IMR-90 (cell line): ENCODE measurements at regions not wholly inside any gene's neighbourhood (a gene's known extent, or its start where the extent isn't known, plus 50 kb on each side); places are given as distances from the start of the nearest gene placed in this dataset.

ENCODE experiments used
- ATAC-seq: fragments of 200-7000 bp; cut with Tn5 transposase; 2 replicates; pipeline ENCODE4 v1.9.1; 2020; ENCODE audit warnings: low read depth, mild to moderate bottlenecking, moderate library complexity
- BruUV-seq: library from RNA; stranded (reverse); fragments of 400-500 nt; replicated peaks from 2 replicates; lab custom pipeline; 2021; lab: Mats Ljungman, UMichigan
- CTCF ChIA-PET: fragments of 300-600 bp; formaldehyde crosslinking; extraction: SDS; loops from one replicate; lab custom pipeline; 2021; ENCODE audit warnings: antibody characterized with exemption; lab: Yijun Ruan, JAX
- POLR2A ChIA-PET: fragments of 300-600 bp; sonication (Branson Sonifier 250); formaldehyde crosslinking; loops from one replicate; lab custom pipeline; 2022; ENCODE audit warnings: antibody characterized with exemption; ENCODE audit not compliant: unreplicated experiment; lab: Charles Lee
- DNase-seq: peaks from one replicate; pipeline ENCODE4 v3.0.0; 2013
- H2AFZ ChIP-seq: replicated peaks from 2 replicates; pipeline ENCODE3; 2013; ENCODE audit warnings: low read length, mild to moderate bottlenecking; ENCODE audit not compliant: poor library complexity
- H2AK5ac ChIP-seq: 2 replicates; pipeline ENCODE4 v1.6.1; 2013; ENCODE audit warnings: low read depth, low read length, inconsistent platforms
- H2AK9ac ChIP-seq: replicated peaks from 2 replicates; pipeline ENCODE3; 2013; ENCODE audit warnings: mild to moderate bottlenecking, low read depth, low read length, moderate library complexity; ENCODE audit not compliant: poor library complexity
- H2BK120ac ChIP-seq: 2 replicates; pipeline ENCODE4 v1.6.1; 2013; ENCODE audit warnings: low read depth, low read length, inconsistent platforms
- H2BK15ac ChIP-seq: 3 replicates; pipeline ENCODE4 v1.6.1; 2013; ENCODE audit warnings: low read depth, low read length, inconsistent platforms
- H2BK20ac ChIP-seq: 2 replicates; pipeline ENCODE4 v1.6.1; 2013; ENCODE audit warnings: low read depth, mild to moderate bottlenecking, inconsistent platforms, low read length, moderate library complexity
- H2BK5ac ChIP-seq: 2 replicates; pipeline ENCODE4 v1.6.1; 2013; ENCODE audit warnings: mild to moderate bottlenecking, low read depth, low read length, inconsistent platforms; ENCODE audit not compliant: poor library complexity, severe bottlenecking
- H3K14ac ChIP-seq: replicated peaks from 2 replicates; pipeline ENCODE4 v1.6.1; 2013; ENCODE audit warnings: low read depth, low read length, inconsistent platforms
- H3K18ac ChIP-seq: 2 replicates; pipeline ENCODE4 v1.6.1; 2013; ENCODE audit warnings: low read depth, low read length, control low read depth
- H3K23ac ChIP-seq: 2 replicates; pipeline ENCODE4 v1.6.1; 2013; ENCODE audit warnings: low read depth, low read length, inconsistent platforms
- H3K27ac ChIP-seq: 2 replicates; pipeline ENCODE4 v1.5.1; 2013; ENCODE audit warnings: mild to moderate bottlenecking, control low read depth, low read length; ENCODE audit not compliant: insufficient read depth
- H3K27me3 ChIP-seq: 2 replicates; pipeline ENCODE4 v1.6.1; 2013; ENCODE audit warnings: low read length; ENCODE audit not compliant: control insufficient read depth, insufficient read depth
- H3K36me3 ChIP-seq: 2 replicates; pipeline ENCODE4 v1.6.1; 2013; ENCODE audit warnings: low read length, mixed read lengths; ENCODE audit not compliant: control insufficient read depth, insufficient read depth
- H3K4ac ChIP-seq: 2 replicates; pipeline ENCODE4 v1.6.1; 2013; ENCODE audit warnings: low read depth, low read length, inconsistent platforms
- H3K4me1 ChIP-seq: 2 replicates; pipeline ENCODE4 v1.6.1; 2013; ENCODE audit warnings: low read length, mixed read lengths; ENCODE audit not compliant: control insufficient read depth, insufficient read depth
- H3K4me2 ChIP-seq: 2 replicates; pipeline ENCODE4 v1.6.1; 2013; ENCODE audit warnings: low read depth, mild to moderate bottlenecking, control low read depth, low read length, moderate library complexity
- H3K4me3 ChIP-seq: 2 replicates; pipeline ENCODE4 v1.5.1; 2013; ENCODE audit warnings: low read depth, mild to moderate bottlenecking, control low read depth, low read length, moderate library complexity; ENCODE audit not compliant: insufficient read depth
- H3K56ac ChIP-seq: 2 replicates; pipeline ENCODE4 v1.6.1; 2013; ENCODE audit warnings: low read length, inconsistent platforms; ENCODE audit not compliant: insufficient read depth; ENCODE audit errors: extremely low read depth
- H3K79me1 ChIP-seq, 2 experiments: 2 replicates each; pipeline ENCODE4 v1.6.1; 2013; ENCODE audit warnings: low read length in 2 of 2, inconsistent platforms in 1 of 2, low read depth in 1 of 2
- H3K9ac ChIP-seq: 2 replicates; pipeline ENCODE4 v1.6.1; 2013; ENCODE audit warnings: low read depth, low read length, control low read depth
- H3K9me1 ChIP-seq: 2 replicates; pipeline ENCODE4 v1.6.1; 2013; ENCODE audit warnings: low read length, inconsistent platforms; ENCODE audit not compliant: insufficient read depth
- H3K9me3 ChIP-seq: 2 replicates; pipeline ENCODE4 v1.6.1; 2013; ENCODE audit warnings: low read length; ENCODE audit not compliant: control insufficient read depth, insufficient read depth
- H4K20me1 ChIP-seq: 2 replicates; pipeline ENCODE4 v1.6.1; 2013; ENCODE audit warnings: low read length, inconsistent platforms; ENCODE audit not compliant: insufficient read depth
- H4K5ac ChIP-seq: 2 replicates; pipeline ENCODE4 v1.6.1; 2013; ENCODE audit warnings: mild to moderate bottlenecking, low read depth, low read length, control low read depth
- H4K8ac ChIP-seq, 2 experiments: 2 replicates each; pipeline ENCODE4 v1.6.1; 2013; ENCODE audit warnings: low read depth in 2 of 2, low read length in 2 of 2, control low read depth in 1 of 2, inconsistent platforms in 1 of 2
- H4K91ac ChIP-seq: 2 replicates; pipeline ENCODE4 v1.6.1; 2013; ENCODE audit warnings: low read depth, low read length, inconsistent platforms; ENCODE audit not compliant: insufficient read depth
- BHLHE40 ChIP-seq: fragments of 150-350 bp; IDR thresholded peaks from 2 replicates; pipeline ENCODE4 v1.6.1; 2016; ENCODE audit warnings: mild to moderate bottlenecking, low read depth, low read length
- CEBPB ChIP-seq: IDR thresholded peaks from 2 replicates; pipeline ENCODE4 v1.6.1; 2012; ENCODE audit warnings: low read depth, low read length, improper control_type of control experiment
- CHD1 ChIP-seq: IDR thresholded peaks from 2 replicates; pipeline ENCODE4 v1.6.1; 2012; ENCODE audit warnings: low read depth, low read length, improper control_type of control experiment
- CTCF ChIP-seq: conservative IDR thresholded peaks from 2 replicates; pipeline ENCODE4 v1.5.1; 2012; ENCODE audit warnings: mild to moderate bottlenecking, low read depth, low read length, improper control_type of control experiment
- FOS ChIP-seq: fragments of 150-350 bp; IDR thresholded peaks from 2 replicates; pipeline ENCODE4 v1.6.1; 2016; ENCODE audit warnings: low read depth, low read length
- MAFK ChIP-seq: IDR thresholded peaks from 2 replicates; pipeline ENCODE4 v1.6.1; 2012; ENCODE audit warnings: low read depth, low read length, improper control_type of control experiment
- MAZ ChIP-seq: IDR thresholded peaks from 2 replicates; pipeline ENCODE4 v1.6.1; 2012; ENCODE audit warnings: low read depth, mild to moderate bottlenecking, low read length, improper control_type of control experiment, moderate library complexity, borderline replicate concordance
- MXI1 ChIP-seq: IDR thresholded peaks from 2 replicates; pipeline ENCODE4 v1.6.1; 2012; ENCODE audit warnings: low read depth, mild to moderate bottlenecking, low read length, moderate library complexity, borderline replicate concordance
- NFE2L2 ChIP-seq: fragments of 150-350 bp; IDR thresholded peaks from 2 replicates; pipeline ENCODE4 v1.6.1; 2016; ENCODE audit warnings: low read depth, mild to moderate bottlenecking, low read length
- POLR2A ChIP-seq: IDR thresholded peaks from 2 replicates; pipeline ENCODE4 v1.6.1; 2012; ENCODE audit warnings: mild to moderate bottlenecking, low read depth, low read length
- RAD21 ChIP-seq: IDR thresholded peaks from 2 replicates; pipeline ENCODE4 v1.6.1; 2012; ENCODE audit warnings: low read length, improper control_type of control experiment
- RCOR1 ChIP-seq: IDR thresholded peaks from 2 replicates; pipeline ENCODE4 v1.6.1; 2012; ENCODE audit warnings: mild to moderate bottlenecking, low read length, improper control_type of control experiment; ENCODE audit not compliant: insufficient replicate concordance
- RFX5 ChIP-seq: IDR thresholded peaks from 2 replicates; pipeline ENCODE4 v1.8.0; 2012; ENCODE audit warnings: low read depth, mild to moderate bottlenecking, low read length, moderate library complexity
- SMC3 ChIP-seq: fragments of 150-350 bp; IDR thresholded peaks from 2 replicates; pipeline ENCODE4 v1.6.1; 2016; ENCODE audit warnings: low read depth, mild to moderate bottlenecking, antibody characterized with exemption, low read length, moderate library complexity
- WGBS, 2 experiments: methylation state at CpG; one replicate each; pipeline versions ENCODE4 v1.1.5 to v1.1.7; 2013; ENCODE audit warnings: missing lambda C conversion rate in 2 of 2; ENCODE audit not compliant: insufficient read length in 1 of 2; ENCODE audit errors: extremely low coverage in 2 of 2; 5-methylcytosine and 5-hydroxymethylcytosine counted together
- dilution Hi-C: fragments of 300-500 bp; cut with HindIII; formaldehyde crosslinking; loops from one replicate; pipeline ENCODE4 v1.14.3; 2018; ENCODE audit warnings: low sequenced_read_pairs; ENCODE audit not compliant: unreplicated experiment
- in situ Hi-C: fragments of 300-500 bp; cut with MboI; formaldehyde crosslinking; loops from 3 replicates; pipeline ENCODE4 v1.14.3; 2019; ENCODE audit warnings: low sequenced_read_pairs, inconsistent platforms, mixed read lengths
- intact Hi-C: fragments of 100-400 bp; cut with micrococcal nuclease; formaldehyde crosslinking; loops from 2 replicates; pipeline ENCODE4 v1.10.0; 2022
- TF ChIP-seq, protein P1 (sequence below): fragments of 150-350 bp; IDR thresholded peaks from 2 replicates; pipeline ENCODE4 v1.6.1; 2016; ENCODE audit warnings: low read depth, mild to moderate bottlenecking, low read length, moderate library complexity, borderline replicate concordance
- TF ChIP-seq, protein P2 (sequence below): fragments of 150-350 bp; IDR thresholded peaks from 2 replicates; pipeline ENCODE4 v1.6.1; 2017; ENCODE audit warnings: mild to moderate bottlenecking, antibody characterized with exemption, low read length, low read depth

DNA sequence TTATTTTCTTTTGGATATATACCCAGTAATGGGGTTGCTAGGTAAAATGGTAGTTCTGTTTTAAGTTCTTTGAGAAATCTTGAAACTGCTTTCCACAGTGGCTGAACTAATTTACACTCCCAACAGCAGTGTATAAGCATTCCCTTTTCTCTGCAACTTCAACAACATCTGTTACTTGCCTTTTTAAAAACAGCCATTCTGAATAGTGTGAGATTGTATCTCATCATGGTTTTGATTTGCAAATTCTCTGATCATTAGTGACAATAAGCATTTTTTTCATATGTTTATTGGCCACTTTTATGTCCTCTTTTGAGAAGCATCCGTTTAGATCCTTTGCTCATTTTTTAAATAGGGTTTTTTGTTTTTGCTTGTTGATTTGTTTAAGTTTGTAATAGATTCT, 291.3 kb upstream of the COL3A1 start:
- H4K5ac ChIP-seq: no peak overlapping the region
- H2AK9ac ChIP-seq: no peak overlapping the region
- no peaks in the 10 kb centered on the region for H3K36me3 ChIP-seq
- H3K9ac ChIP-seq: no peak overlapping the region
- no peaks in the 10 kb centered on the region for H3K4me1 ChIP-seq
- H2BK120ac ChIP-seq: no peak overlapping the region
- no peak overlapping the region for H2BK20ac ChIP-seq
- dilution Hi-C loops (no loop called here), in situ Hi-C loops (no loop called here), intact Hi-C loops (no loop called here)
- H3K18ac ChIP-seq: no peak overlapping the region
- ChIA-PET POLR2A (no interaction called here), CTCF (no interaction called here)
- DNase-seq: no peak
- ATAC-seq: no peak
- H2BK5ac ChIP-seq: no peak overlapping the region
- BruUV-seq: no TSS peak
- no peak overlapping the region for H2AK5ac ChIP-seq
- no peak overlapping the region for H2BK15ac ChIP-seq
- H3K56ac ChIP-seq: no peak overlapping the region
- no CpG with 5 or more reads among the region's 1 CpG for WGBS, 2 experiments
- H3K4ac ChIP-seq: no peak overlapping the region
- no peaks in the 10 kb centered on the region for H4K20me1 ChIP-seq
- no peaks in the 10 kb centered on the region for H3K9me3 ChIP-seq
- no peaks in the 10 kb centered on the region; the same call in 1 of the 2 replicates for H3K9me1 ChIP-seq
- H3K4me3 ChIP-seq: no peak overlapping the region
- no peak overlapping the region for H3K27ac ChIP-seq
- H3K14ac ChIP-seq: no peak overlapping the region
- no peak overlapping the region for H3K4me2 ChIP-seq
- H3K23ac ChIP-seq: no peak overlapping the region
- H3K79me1 ChIP-seq: no peaks in the 10 kb centered on the region
- H2AFZ ChIP-seq: no peak overlapping the region
- no peak for TF ChIP-seq CTCF
- TF ChIP-seq RCOR1: no peak
- no peak for TF ChIP-seq NFE2L2
- TF ChIP-seq CEBPB: no peak
- no peak for TF ChIP-seq MAZ
- TF ChIP-seq MXI1: no peak
- TF ChIP-seq RFX5: no peak
- no peak for TF ChIP-seq MAFK
- TF ChIP-seq POLR2A: no peak
- no peak for TF ChIP-seq BHLHE40
- TF ChIP-seq FOS: no peak
- TF ChIP-seq, protein P1, sequence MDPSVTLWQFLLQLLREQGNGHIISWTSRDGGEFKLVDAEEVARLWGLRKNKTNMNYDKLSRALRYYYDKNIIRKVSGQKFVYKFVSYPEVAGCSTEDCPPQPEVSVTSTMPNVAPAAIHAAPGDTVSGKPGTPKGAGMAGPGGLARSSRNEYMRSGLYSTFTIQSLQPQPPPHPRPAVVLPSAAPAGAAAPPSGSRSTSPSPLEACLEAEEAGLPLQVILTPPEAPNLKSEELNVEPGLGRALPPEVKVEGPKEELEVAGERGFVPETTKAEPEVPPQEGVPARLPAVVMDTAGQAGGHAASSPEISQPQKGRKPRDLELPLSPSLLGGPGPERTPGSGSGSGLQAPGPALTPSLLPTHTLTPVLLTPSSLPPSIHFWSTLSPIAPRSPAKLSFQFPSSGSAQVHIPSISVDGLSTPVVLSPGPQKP: no peak
- TF ChIP-seq SMC3: no peak
- no peak for TF ChIP-seq RAD21
- no peak for TF ChIP-seq CHD1
- TF ChIP-seq, protein P2, sequence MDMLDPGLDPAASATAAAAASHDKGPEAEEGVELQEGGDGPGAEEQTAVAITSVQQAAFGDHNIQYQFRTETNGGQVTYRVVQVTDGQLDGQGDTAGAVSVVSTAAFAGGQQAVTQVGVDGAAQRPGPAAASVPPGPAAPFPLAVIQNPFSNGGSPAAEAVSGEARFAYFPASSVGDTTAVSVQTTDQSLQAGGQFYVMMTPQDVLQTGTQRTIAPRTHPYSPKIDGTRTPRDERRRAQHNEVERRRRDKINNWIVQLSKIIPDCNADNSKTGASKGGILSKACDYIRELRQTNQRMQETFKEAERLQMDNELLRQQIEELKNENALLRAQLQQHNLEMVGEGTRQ: no peak
- H3K27me3 ChIP-seq: no peaks in the 10 kb centered on the region
- H4K8ac ChIP-seq: no peak overlapping the region
- H4K91ac ChIP-seq: no peak overlapping the region
